ENCODE measurements at regions not wholly inside any gene's neighbourhood (a gene's known extent, or its start where the extent isn't known, plus 50 kb on each side); places are given as distances from the start of the nearest gene placed in this dataset.
"Not testable (repeated sequence)": the region's sequence is repeated elsewhere in the genome, so short reads cannot be mapped to it uniquely, and the experiment has no call there.

GRCh38 chr1:68675336-68675735, 178.5 kb upstream of the DEPDC1 start:
- DNase-seq, result no peak

GRCh38 chr1:68677684-68678351, 180.9 kb upstream of the DEPDC1 start:
- DNase-seq, result no peak

GRCh38 chr1:68696221-68696620, 199.3 kb upstream of the DEPDC1 start:
- DNase-seq, result no peak

- DNase-seq, result no peak
Measured at GRCh38 chr1:68703921-68704354, 207.1 kb upstream of the DEPDC1 start.

GRCh38 chr1:68704800-68705443, 208.0 kb upstream of the DEPDC1 start:
- DNase-seq, result no peak

- DNase-seq, result no peak
Measured at GRCh38 chr1:68705466-68705865, 208.6 kb upstream of the DEPDC1 start.

GRCh38 chr1:68706639-68707317, 209.9 kb upstream of the DEPDC1 start:
- DNase-seq, result no peak

GRCh38 chr1:68717330-68717729, 220.4 kb upstream of the DEPDC1 start:
- no peak for DNase-seq

GRCh38 chr1:68720476-68720875, 223.6 kb upstream of the DEPDC1 start:
- no peak for DNase-seq

- no peak for DNase-seq
Measured at GRCh38 chr1:68723791-68724190, 226.9 kb upstream of the DEPDC1 start.

- DNase-seq, result no peak
Measured at GRCh38 chr1:68725001-68725752, 228.3 kb upstream of the DEPDC1 start.

GRCh38 chr1:68739486-68739885, 242.6 kb upstream of the DEPDC1 start:
- not testable (repeated sequence) for DNase-seq

- DNase-seq, result no peak
Measured at GRCh38 chr1:68745011-68745410, 248.1 kb upstream of the DEPDC1 start.

GRCh38 chr1:68745451-68745850, 248.6 kb upstream of the DEPDC1 start:
- no peak for DNase-seq

- no peak for DNase-seq
Measured at GRCh38 chr1:68746378-68746777, 249.5 kb upstream of the DEPDC1 start.

GRCh38 chr1:68751723-68752122, 254.8 kb upstream of the DEPDC1 start:
- DNase-seq, result no peak

- no peak for DNase-seq
Measured at GRCh38 chr1:68758666-68759209, 261.9 kb upstream of the DEPDC1 start.

GRCh38 chr1:68767941-68768340, 271.1 kb upstream of the DEPDC1 start:
- no peak for DNase-seq

- no peak for DNase-seq
Measured at GRCh38 chr1:68770817-68771216, 273.9 kb upstream of the DEPDC1 start.

GRCh38 chr1:68777851-68778250, 281.0 kb upstream of the DEPDC1 start:
- no peak for DNase-seq

GRCh38 chr1:68779841-68780240, 283.0 kb upstream of the DEPDC1 start:
- DNase-seq, result not testable (repeated sequence)

- no peak for DNase-seq
Measured at GRCh38 chr1:68780919-68781318, 284.0 kb upstream of the DEPDC1 start.

- no peak for DNase-seq
Measured at GRCh38 chr1:68782890-68783289, 286.0 kb upstream of the DEPDC1 start.
